ENCODE measurements at regions not wholly inside any gene's neighbourhood (a gene's known extent, or its start where the extent isn't known, plus 50 kb on each side); places are given as distances from the start of the nearest gene placed in this dataset.

GRCh38 chr17:33436321-33436720 is 143.2 kb upstream of the ASIC2 start:
- TF ChIP-seq GATA2 (IDR thresholded peaks at IDR 0.05; ENCODE audit: low read depth, low read length) (no peak), GATA3 (IDR thresholded peaks at IDR 0.05; ENCODE audit: low read depth, low read length) (no peak)
